Calu3 (cell line): ENCODE measurements at regions not wholly inside any gene's neighbourhood (a gene's known extent, or its start where the extent isn't known, plus 50 kb on each side); places are given as distances from the start of the nearest gene placed in this dataset.
A peak's percentile ranks its signal among the peaks of the same experiment; 100 is the strongest.

ENCODE experiments used
- BruUV-seq: library from RNA; stranded (reverse); fragments of 400-500 nt; replicated peaks from 2 replicates; lab custom pipeline; 2021; lab: Mats Ljungman, UMichigan
- CTCF ChIA-PET: fragments of 300-600 bp; sonication (Branson Sonifier 250); formaldehyde crosslinking; loops from one replicate; lab custom pipeline; 2022; ENCODE audit warnings: antibody characterized with exemption; lab: Charles Lee
- DNase-seq: peaks from one replicate; pipeline ENCODE4 v3.0.0; 2022
- H3K27ac Mint-ChIP-seq: one replicate; pipeline ENCODE4 v1.8.0; 2022; ENCODE audit warnings: mixed read lengths; ENCODE audit not compliant: unreplicated experiment
- H3K27me3 Mint-ChIP-seq: one replicate; pipeline ENCODE4 v1.8.0; 2022; ENCODE audit warnings: mixed read lengths; ENCODE audit not compliant: unreplicated experiment
- H3K36me3 Mint-ChIP-seq: one replicate; pipeline ENCODE4 v1.8.0; 2022; ENCODE audit warnings: mild to moderate bottlenecking, moderate library complexity, mixed read lengths; ENCODE audit not compliant: insufficient read depth, unreplicated experiment
- H3K4me1 Mint-ChIP-seq: one replicate; pipeline ENCODE4 v1.8.0; 2022; ENCODE audit warnings: mild to moderate bottlenecking, low read depth, mixed read lengths; ENCODE audit not compliant: unreplicated experiment
- H3K4me3 Mint-ChIP-seq: one replicate; pipeline ENCODE4 v1.8.0; 2022; ENCODE audit warnings: mild to moderate bottlenecking, low read depth, moderate library complexity, mixed read lengths; ENCODE audit not compliant: unreplicated experiment
- H3K9me3 Mint-ChIP-seq: one replicate; pipeline ENCODE4 v1.8.0; 2022; ENCODE audit warnings: low read depth, mixed read lengths; ENCODE audit not compliant: unreplicated experiment
- intact Hi-C: fragments of 100-400 bp; cut with micrococcal nuclease; formaldehyde crosslinking; loops from one replicate; pipeline ENCODE4 v1.10.0; 2022; ENCODE audit not compliant: unreplicated experiment
- TF ChIP-seq, protein P1 (sequence below): fragments of 200-600 bp; IDR thresholded peaks from one replicate; pipeline ENCODE4 v1.8.0; 2022; ENCODE audit warnings: antibody characterized with exemption; ENCODE audit not compliant: unreplicated experiment

DNA sequence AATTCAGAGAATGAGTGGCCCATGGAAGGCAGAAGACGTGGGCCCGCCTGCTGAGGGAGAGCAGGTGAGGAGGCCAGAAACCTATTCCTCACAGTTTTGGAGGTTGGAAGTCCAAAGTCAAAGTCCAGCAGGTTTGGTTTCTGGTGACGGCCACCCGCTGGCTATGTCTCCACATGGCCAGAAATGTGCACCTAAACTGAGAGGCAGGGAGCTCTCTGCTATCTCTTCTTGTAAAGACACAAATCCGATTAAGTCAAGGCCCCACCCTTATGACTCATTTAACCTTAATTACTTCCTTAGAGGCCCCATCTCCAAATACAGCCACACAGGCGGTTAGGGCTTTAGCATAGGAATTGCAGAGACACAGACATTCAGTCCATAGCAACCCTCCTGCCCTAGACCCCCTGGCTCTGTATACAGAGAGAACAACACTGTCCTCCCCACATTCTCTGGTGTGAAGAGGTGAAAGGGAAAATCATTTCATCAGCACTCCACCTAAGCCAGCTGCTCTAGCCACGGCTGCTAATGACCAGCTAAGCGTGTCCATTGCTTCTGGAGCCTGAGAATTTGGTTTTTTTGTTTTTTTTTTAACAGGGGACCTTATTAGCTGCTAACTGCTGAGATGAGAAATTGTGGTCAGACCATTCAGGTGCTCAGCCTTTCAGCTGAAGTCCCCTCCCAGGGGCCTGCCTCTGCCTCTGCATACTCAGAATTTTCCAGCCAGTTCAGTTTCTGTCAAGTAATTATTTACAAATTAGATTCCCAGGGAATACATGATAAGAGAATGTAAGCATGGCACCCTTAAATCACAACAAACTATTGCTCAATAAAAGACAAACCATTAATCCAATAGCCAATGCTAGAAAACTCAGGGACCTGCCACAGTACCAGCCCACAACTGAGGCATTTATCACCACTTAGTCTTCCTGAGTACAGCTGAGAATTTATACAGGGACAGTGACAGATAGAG lies 368.7 kb upstream of the ID2 start:
- DNase-seq: peak; percentile 16
- H3K4me3 Mint-ChIP-seq: no peak overlapping the region
- BruUV-seq: no TSS peak
- no peak overlapping the region for H3K27ac Mint-ChIP-seq
- H3K36me3 Mint-ChIP-seq: no peaks in the 10 kb centered on the region
- intact Hi-C loops: no loop called here
- CTCF ChIA-PET: interaction anchor here (0.6 to 1.2 kb wide), 2 partner anchors 13 to 15 kb away, joined by 3 read pairs; no protein-coding TSS in a partner anchor
- no peaks in the 10 kb centered on the region for H3K27me3 Mint-ChIP-seq
- peaks cover 30% of the 10 kb centered on the region for H3K4me1 Mint-ChIP-seq
- H3K9me3 Mint-ChIP-seq: no peaks in the 10 kb centered on the region
- TF ChIP-seq, protein P1, sequence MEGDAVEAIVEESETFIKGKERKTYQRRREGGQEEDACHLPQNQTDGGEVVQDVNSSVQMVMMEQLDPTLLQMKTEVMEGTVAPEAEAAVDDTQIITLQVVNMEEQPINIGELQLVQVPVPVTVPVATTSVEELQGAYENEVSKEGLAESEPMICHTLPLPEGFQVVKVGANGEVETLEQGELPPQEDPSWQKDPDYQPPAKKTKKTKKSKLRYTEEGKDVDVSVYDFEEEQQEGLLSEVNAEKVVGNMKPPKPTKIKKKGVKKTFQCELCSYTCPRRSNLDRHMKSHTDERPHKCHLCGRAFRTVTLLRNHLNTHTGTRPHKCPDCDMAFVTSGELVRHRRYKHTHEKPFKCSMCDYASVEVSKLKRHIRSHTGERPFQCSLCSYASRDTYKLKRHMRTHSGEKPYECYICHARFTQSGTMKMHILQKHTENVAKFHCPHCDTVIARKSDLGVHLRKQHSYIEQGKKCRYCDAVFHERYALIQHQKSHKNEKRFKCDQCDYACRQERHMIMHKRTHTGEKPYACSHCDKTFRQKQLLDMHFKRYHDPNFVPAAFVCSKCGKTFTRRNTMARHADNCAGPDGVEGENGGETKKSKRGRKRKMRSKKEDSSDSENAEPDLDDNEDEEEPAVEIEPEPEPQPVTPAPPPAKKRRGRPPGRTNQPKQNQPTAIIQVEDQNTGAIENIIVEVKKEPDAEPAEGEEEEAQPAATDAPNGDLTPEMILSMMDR: no peak

DNA sequence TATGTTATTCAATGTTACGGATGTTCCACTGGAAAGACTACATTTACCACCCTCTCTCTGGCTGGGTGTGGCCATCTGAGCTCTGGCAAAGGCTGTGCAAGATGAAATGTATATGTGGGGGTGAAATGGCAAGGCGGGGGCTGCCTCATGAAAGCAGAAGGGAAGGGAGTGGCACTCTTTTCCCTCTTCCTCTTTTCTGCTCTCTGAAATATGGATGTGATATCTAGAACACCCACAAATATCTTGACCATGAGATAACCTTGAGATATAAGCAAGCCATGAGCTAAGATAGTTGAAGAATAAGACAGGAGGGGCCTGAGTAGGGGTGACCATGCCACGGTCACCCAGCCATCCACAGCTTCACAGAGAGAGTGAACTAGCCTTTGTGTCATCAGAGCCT lies 367.8 kb upstream of the ID2 start:
- TF ChIP-seq, protein P1: no peak
- Mint-ChIP-seq H3K4me1 (peaks cover 30% of the 10 kb centered on the region), H3K36me3 (no peaks in the 10 kb centered on the region), H3K4me3 (no peak overlapping the region), H3K27ac (no peak overlapping the region), H3K27me3 (no peaks in the 10 kb centered on the region), H3K9me3 (no peaks in the 10 kb centered on the region)
- CTCF ChIA-PET: no interaction called here
- BruUV-seq: no TSS peak
- intact Hi-C loops: no loop called here
- DNase-seq: no peak

DNA sequence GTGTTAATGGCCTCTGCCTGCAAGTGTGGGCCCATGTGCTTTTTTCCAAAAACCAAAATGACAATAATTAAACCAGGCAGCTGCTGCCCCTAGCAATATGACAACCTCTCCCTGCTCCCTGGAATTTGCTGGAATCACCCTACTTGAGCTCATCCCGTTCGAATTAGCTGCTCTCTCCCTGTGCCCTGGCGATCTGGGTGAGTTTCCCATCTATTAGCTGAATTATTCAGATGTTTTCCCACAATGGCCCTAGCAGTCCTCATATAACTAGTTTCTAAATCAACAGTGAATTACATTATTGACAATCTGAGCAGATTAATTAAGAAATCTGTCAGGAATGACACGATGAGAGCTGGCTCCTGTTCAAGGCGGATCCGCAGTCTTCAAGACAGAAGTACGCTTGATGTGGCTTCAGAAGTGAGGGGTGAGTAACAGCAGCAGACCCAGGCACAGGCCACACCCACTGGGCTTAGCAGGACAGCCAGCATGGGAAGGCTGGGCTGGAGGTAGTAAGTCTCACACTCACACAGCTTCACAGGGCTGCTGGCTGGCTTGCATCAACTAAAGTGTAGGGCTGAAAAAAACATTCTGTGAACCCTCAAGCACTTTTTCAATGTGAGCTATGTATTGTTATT lies 366.2 kb upstream of the ID2 start:
- no peaks in the 10 kb centered on the region for H3K9me3 Mint-ChIP-seq
- H3K36me3 Mint-ChIP-seq: no peaks in the 10 kb centered on the region
- TF ChIP-seq, protein P1: no peak
- no peak overlapping the region for H3K27ac Mint-ChIP-seq
- no peak overlapping the region for H3K4me3 Mint-ChIP-seq
- CTCF ChIA-PET: no interaction called here
- no TSS peak for BruUV-seq
- no peaks in the 10 kb centered on the region for H3K27me3 Mint-ChIP-seq
- intact Hi-C loops: no loop called here
- peak; percentile 55 for DNase-seq
- peaks cover 30% of the 10 kb centered on the region for H3K4me1 Mint-ChIP-seq

DNA sequence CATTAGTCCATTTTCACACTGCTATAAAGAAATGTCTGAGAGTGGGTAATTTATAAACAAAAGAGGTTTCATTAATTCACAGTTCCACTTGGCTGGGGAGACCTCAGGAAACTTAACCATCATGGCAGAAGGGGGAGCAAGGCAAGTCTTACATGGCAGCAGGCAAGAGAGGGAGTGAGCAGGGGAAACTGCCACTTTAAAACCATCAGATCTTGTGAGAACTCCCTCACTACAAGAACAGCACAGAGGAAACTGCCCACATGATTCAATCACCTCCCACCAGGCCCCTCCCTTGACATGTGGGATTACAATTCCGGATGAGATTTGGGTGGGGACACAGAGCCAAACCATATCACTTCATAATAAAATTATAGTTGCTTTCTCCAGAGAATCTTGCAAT lies 365.5 kb upstream of the ID2 start:
- Mint-ChIP-seq H3K9me3 (no peaks in the 10 kb centered on the region), H3K4me1 (peaks cover 30% of the 10 kb centered on the region), H3K4me3 (no peak overlapping the region), H3K27ac (no peak overlapping the region), H3K36me3 (no peaks in the 10 kb centered on the region), H3K27me3 (no peaks in the 10 kb centered on the region)
- DNase-seq: no peak
- intact Hi-C loops: no loop called here
- TF ChIP-seq, protein P1: no peak
- CTCF ChIA-PET: no interaction called here
- BruUV-seq: no TSS peak
